ENCODE measurements at regions not wholly inside any gene's neighbourhood (a gene's known extent, or its start where the extent isn't known, plus 50 kb on each side); places are given as distances from the start of the nearest gene placed in this dataset.
"Not testable (repeated sequence)": the region's sequence is repeated elsewhere in the genome, so short reads cannot be mapped to it uniquely, and the experiment has no call there.

DNA sequence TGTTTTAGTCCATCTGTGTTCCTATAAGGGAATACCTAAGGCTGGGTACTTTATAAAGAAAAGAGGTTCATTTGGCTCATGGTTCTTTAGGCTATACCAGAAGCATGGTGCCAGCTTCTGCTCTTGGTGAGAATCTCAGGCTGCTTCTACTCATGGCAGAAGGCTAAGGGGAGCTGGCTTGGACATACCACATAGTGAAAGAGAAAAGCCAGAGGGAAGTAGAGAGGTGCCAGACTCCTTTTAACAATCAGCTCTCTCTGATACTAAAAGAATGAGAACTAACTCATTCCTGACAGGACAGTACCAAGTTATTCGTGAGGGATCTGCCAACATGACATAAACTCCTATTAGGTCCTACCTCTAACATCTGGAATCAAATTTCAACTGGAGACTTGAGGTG, 1250.2 kb upstream of the CNTN5 start:
- no peaks in the 10 kb centered on the region for H3K4me1 ChIP-seq (ENCODE audit: control insufficient read depth, insufficient read depth, low read length, poor library complexity, severe bottlenecking)
- H3K4me3 ChIP-seq (ENCODE audit: low read depth, low read length): no peak overlapping the region
- H3K36me3 Mint-ChIP-seq: no peaks in the 10 kb centered on the region
- ATAC-seq (ENCODE audit: low read depth in 2 of 2) (no peak), DNase-seq (no peak)
- H3K36me3 ChIP-seq (ENCODE audit: control insufficient read depth, insufficient read depth, low read length): no peaks in the 10 kb centered on the region
- no peaks in the 10 kb centered on the region for H3K4me1 Mint-ChIP-seq
- H3K27ac ChIP-seq (ENCODE audit: insufficient read depth, low read length, poor library complexity, severe bottlenecking): no peak overlapping the region
- H3K27me3 ChIP-seq (ENCODE audit: control insufficient read depth, insufficient read depth, low read length): no peaks in the 10 kb centered on the region
- peaks cover 0 to 15% (median 4%) of the 10 kb centered on the region in 7 donors for H3K9me3 Mint-ChIP-seq
- H3K4me3 Mint-ChIP-seq: no peak overlapping the region
- peaks cover 0 to 1% of the 10 kb centered on the region in 2 experiments for H3K9me3 ChIP-seq (ENCODE audit: control insufficient read depth in 2 of 2, low read length in 2 of 2)
- no peaks in the 10 kb centered on the region for H3K27me3 Mint-ChIP-seq
- H3K27ac Mint-ChIP-seq: no peak overlapping the region

DNA sequence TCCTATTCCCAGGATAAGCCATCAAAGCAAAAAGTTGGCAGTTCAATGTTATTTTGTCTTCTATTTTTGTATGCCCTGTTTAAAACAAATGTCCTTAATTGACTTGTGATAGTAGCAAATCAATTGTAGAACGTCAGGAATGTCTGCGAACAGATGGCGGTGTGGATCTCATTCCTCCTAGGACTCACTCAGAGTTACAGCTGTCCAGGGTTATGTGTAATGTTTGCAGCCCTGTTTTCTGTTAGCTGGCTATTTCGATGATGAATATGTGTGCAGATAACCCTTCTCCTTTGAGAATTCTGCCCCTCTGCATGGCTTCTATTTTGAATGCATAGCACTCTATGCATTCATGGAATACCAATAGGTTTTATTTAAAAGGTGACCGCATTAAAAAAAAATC, 1248.0 kb upstream of the CNTN5 start:
- Histone ChIP-seq H3K27me3 (ENCODE audit: control insufficient read depth, insufficient read depth, low read length) (no peaks in the 10 kb centered on the region), H3K27ac (ENCODE audit: insufficient read depth, low read length, poor library complexity, severe bottlenecking) (no peak overlapping the region), H3K4me1 (ENCODE audit: control insufficient read depth, insufficient read depth, low read length, poor library complexity, severe bottlenecking) (no peaks in the 10 kb centered on the region), H3K4me3 (ENCODE audit: low read depth, low read length) (no peak overlapping the region), H3K36me3 (ENCODE audit: control insufficient read depth, insufficient read depth, low read length) (no peaks in the 10 kb centered on the region), H3K9me3 (ENCODE audit: control insufficient read depth in 2 of 2, low read length in 2 of 2) (peaks cover 0 to 1% of the 10 kb centered on the region in 2 experiments)
- DNase-seq (no peak), ATAC-seq (ENCODE audit: low read depth in 2 of 2) (no peak)
- Mint-ChIP-seq H3K4me1 (no peaks in the 10 kb centered on the region), H3K27ac (no peak overlapping the region), H3K4me3 (no peak overlapping the region), H3K27me3 (no peaks in the 10 kb centered on the region), H3K9me3 (peaks cover 0 to 20% (median 4%) of the 10 kb centered on the region in 7 donors), H3K36me3 (no peaks in the 10 kb centered on the region)

DNA sequence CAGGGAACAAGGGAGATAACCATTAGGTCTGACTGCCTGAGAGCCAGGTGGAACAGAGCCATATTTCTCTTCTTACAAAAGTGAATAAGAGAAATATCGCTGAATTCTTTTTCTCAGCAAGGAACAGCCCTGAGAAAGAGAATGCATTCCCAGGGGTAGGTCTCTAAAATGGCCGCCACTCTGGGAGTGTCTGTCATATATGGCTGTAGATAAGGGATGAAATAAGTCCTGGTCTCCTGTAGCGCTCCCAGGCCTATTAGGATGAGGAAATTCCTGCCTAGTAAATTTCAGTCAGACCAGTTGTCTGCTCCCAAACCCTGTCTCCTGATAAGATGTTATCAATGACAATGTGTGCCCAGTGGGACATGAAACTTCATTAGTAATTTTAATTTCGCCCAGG, 1236.4 kb upstream of the CNTN5 start:
- peaks cover 3 to 60% (median 14%) of the 10 kb centered on the region in 7 donors for H3K9me3 Mint-ChIP-seq
- DNase-seq; H3K4me3 ChIP-seq (ENCODE audit: low read depth, low read length); H3K36me3 Mint-ChIP-seq; H3K27ac ChIP-seq (ENCODE audit: insufficient read depth, low read length, poor library complexity, severe bottlenecking); ATAC-seq (ENCODE audit: low read depth in 2 of 2); H3K36me3 ChIP-seq (ENCODE audit: control insufficient read depth, insufficient read depth, low read length); H3K4me1 Mint-ChIP-seq; H3K4me1 ChIP-seq (ENCODE audit: control insufficient read depth, insufficient read depth, low read length, poor library complexity, severe bottlenecking); H3K27ac Mint-ChIP-seq; H3K27me3 Mint-ChIP-seq; H3K4me3 Mint-ChIP-seq; H3K27me3 ChIP-seq (ENCODE audit: control insufficient read depth, insufficient read depth, low read length); H3K9me3 ChIP-seq (ENCODE audit: control insufficient read depth in 2 of 2, low read length in 2 of 2): not testable (repeated sequence)

DNA sequence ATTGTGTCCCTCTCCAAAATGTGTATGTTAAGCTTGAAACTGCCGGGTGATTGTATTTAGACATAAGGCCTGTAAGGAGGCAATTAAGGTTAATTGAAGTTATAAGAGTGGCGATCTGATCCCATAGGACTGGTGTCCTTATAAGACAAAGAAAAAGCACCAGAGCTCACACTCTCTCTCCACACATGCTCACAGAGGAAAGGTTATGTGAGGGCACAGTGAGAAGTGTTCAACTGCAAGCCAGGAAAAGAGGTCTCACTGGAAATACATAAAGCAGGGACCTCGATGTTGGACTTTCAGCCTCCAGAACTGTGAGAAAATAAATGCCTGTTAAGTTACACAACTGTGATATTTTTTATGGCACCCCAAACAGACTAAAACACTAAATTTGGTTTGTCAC, 1233.8 kb upstream of the CNTN5 start:
- H3K27ac Mint-ChIP-seq: no peak overlapping the region
- H3K9me3 ChIP-seq (ENCODE audit: control insufficient read depth in 2 of 2, low read length in 2 of 2): peaks cover 0 to 3% of the 10 kb centered on the region in 2 experiments
- H3K4me3 ChIP-seq (ENCODE audit: low read depth, low read length): no peak overlapping the region
- ATAC-seq (ENCODE audit: low read depth in 2 of 2) (no peak), DNase-seq (no peak)
- H3K27me3 Mint-ChIP-seq: no peaks in the 10 kb centered on the region
- no peaks in the 10 kb centered on the region for H3K27me3 ChIP-seq (ENCODE audit: control insufficient read depth, insufficient read depth, low read length)
- H3K36me3 ChIP-seq (ENCODE audit: control insufficient read depth, insufficient read depth, low read length): no peaks in the 10 kb centered on the region
- no peaks in the 10 kb centered on the region for H3K4me1 ChIP-seq (ENCODE audit: control insufficient read depth, insufficient read depth, low read length, poor library complexity, severe bottlenecking)
- no peaks in the 10 kb centered on the region for H3K4me1 Mint-ChIP-seq
- peaks cover 3 to 50% (median 16%) of the 10 kb centered on the region in 7 donors for H3K9me3 Mint-ChIP-seq
- H3K4me3 Mint-ChIP-seq: no peak overlapping the region
- H3K36me3 Mint-ChIP-seq: no peaks in the 10 kb centered on the region
- H3K27ac ChIP-seq (ENCODE audit: insufficient read depth, low read length, poor library complexity, severe bottlenecking): no peak overlapping the region

DNA sequence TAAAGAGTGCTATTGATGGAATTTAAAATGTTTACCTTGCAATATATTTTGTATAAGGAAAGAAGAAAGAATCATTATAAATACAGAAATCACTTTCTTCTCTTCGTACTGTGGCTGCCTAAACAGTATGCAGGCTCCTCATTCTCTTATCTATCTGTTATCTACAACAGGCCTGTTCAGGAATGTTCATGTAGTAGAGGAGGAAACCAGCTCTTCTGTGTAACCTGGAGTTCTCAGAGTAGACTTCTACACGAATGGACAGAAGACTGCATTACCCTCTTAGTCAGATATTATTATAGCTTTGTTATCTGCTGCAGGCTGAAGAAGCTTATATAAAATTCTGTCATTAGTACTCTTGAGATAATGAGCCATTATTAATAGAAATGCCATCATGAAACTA, 1225.9 kb upstream of the CNTN5 start:
- no peaks in the 10 kb centered on the region for H3K36me3 ChIP-seq (ENCODE audit: control insufficient read depth, insufficient read depth, low read length)
- peaks cover 3 to 18% (median 7%) of the 10 kb centered on the region in 7 donors for H3K9me3 Mint-ChIP-seq
- no peak for DNase-seq
- no peaks in the 10 kb centered on the region for H3K4me1 ChIP-seq (ENCODE audit: control insufficient read depth, insufficient read depth, low read length, poor library complexity, severe bottlenecking)
- H3K27me3 Mint-ChIP-seq: no peaks in the 10 kb centered on the region
- H3K27ac ChIP-seq (ENCODE audit: insufficient read depth, low read length, poor library complexity, severe bottlenecking): no peak overlapping the region
- peaks cover 0 to 7% of the 10 kb centered on the region in 2 experiments for H3K9me3 ChIP-seq (ENCODE audit: control insufficient read depth in 2 of 2, low read length in 2 of 2)
- H3K36me3 Mint-ChIP-seq: no peaks in the 10 kb centered on the region
- ATAC-seq (ENCODE audit: low read depth in 2 of 2): no peak
- H3K4me3 Mint-ChIP-seq: no peak overlapping the region
- no peak overlapping the region for H3K4me3 ChIP-seq (ENCODE audit: low read depth, low read length)
- no peaks in the 10 kb centered on the region for H3K4me1 Mint-ChIP-seq
- no peaks in the 10 kb centered on the region for H3K27me3 ChIP-seq (ENCODE audit: control insufficient read depth, insufficient read depth, low read length)
- no peak overlapping the region for H3K27ac Mint-ChIP-seq

DNA sequence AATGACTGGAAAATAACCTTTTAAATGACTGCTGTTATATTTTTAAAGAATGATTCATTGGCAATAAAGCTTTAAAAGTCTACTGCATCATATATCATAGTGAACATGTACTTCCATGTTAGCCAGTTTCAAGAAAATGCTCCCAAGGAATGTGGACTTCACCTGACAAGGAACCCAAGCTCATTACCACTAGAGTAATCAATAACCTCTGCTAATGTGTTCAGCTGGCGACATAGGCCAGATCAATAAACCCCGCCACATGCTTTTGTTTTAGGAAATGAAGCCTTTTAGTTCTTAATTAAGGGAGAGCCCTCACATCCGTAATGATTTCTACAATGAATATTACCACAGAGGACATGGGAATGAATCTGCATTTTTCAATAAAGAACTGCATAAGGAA, 1219.9 kb upstream of the CNTN5 start:
- no peaks in the 10 kb centered on the region for H3K27me3 Mint-ChIP-seq
- DNase-seq (no peak), ATAC-seq (ENCODE audit: low read depth in 2 of 2) (no peak)
- no peaks in the 10 kb centered on the region for H3K36me3 Mint-ChIP-seq
- no peaks in the 10 kb centered on the region for H3K9me3 ChIP-seq (ENCODE audit: control insufficient read depth in 2 of 2, low read length in 2 of 2)
- no peak overlapping the region for H3K4me3 Mint-ChIP-seq
- no peaks in the 10 kb centered on the region for H3K27me3 ChIP-seq (ENCODE audit: control insufficient read depth, insufficient read depth, low read length)
- H3K36me3 ChIP-seq (ENCODE audit: control insufficient read depth, insufficient read depth, low read length): no peaks in the 10 kb centered on the region
- H3K4me3 ChIP-seq (ENCODE audit: low read depth, low read length): no peak overlapping the region
- H3K4me1 ChIP-seq (ENCODE audit: control insufficient read depth, insufficient read depth, low read length, poor library complexity, severe bottlenecking): no peaks in the 10 kb centered on the region
- H3K4me1 Mint-ChIP-seq: no peaks in the 10 kb centered on the region
- H3K9me3 Mint-ChIP-seq: peaks cover 0 to 10% (median 5%) of the 10 kb centered on the region in 7 donors
- H3K27ac Mint-ChIP-seq: no peak overlapping the region
- H3K27ac ChIP-seq (ENCODE audit: insufficient read depth, low read length, poor library complexity, severe bottlenecking): no peak overlapping the region

DNA sequence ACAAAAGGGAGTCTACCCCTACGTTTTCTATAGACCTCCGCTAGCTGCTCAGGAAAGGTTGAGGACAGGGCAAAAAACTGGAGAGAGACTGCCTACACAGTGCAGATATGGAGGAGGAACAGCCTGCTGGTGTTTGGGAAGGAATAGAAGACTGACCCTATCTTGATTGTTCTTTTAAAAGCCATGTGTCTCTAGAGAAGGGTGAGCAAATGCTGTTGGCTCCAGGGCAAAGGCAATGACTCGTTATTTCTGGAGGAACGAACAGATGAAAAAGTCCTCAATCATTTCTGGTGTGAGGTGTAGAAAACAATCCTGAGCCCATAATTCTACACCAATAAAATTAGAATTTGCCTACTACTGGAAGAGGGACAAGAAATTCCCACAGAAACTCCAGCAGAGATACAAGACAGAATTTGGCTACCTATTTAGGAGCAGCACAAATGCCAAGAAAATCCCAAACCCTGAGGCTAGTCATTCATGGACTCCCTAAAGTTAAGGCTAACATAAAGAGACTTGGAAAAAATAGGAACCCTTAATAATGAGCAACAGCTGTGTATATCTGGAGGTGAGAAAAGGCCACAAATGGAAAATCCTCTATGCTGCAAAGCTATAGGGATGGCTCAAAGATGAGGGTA, 1206.3 kb upstream of the CNTN5 start:
- ATAC-seq (ENCODE audit: low read depth in 2 of 2): no peak
- Mint-ChIP-seq H3K4me3 (no peak overlapping the region), H3K27me3 (no peaks in the 10 kb centered on the region)

DNA sequence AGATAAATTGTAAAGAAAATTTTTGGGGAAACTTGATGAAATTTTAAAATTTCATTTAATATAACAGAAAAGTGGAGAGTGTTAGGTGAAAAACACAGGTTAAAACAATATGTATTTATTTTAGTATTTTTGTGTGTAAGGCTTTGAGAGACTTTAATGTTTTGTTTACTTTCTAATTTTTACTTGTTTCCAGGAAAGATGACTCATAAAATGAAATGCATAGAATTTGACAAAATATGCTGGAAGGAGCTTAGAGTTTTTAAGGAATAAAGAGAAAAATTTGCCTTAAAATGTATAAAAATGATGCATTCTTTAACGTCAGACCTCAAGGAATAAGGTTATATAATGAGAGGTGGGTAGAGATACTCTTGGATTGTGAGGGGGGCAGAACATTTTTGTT, 1205.1 kb upstream of the CNTN5 start:
- Mint-ChIP-seq H3K4me1 (no peaks in the 10 kb centered on the region), H3K9me3 (peaks cover 2 to 22% (median 10%) of the 10 kb centered on the region in 7 donors), H3K27me3 (no peaks in the 10 kb centered on the region), H3K27ac (no peak overlapping the region), H3K4me3 (no peak overlapping the region), H3K36me3 (no peaks in the 10 kb centered on the region)
- DNase-seq: no peak
- H3K27ac ChIP-seq (ENCODE audit: insufficient read depth, low read length, poor library complexity, severe bottlenecking): no peak overlapping the region
- H3K4me3 ChIP-seq (ENCODE audit: low read depth, low read length): no peak overlapping the region
- H3K4me1 ChIP-seq (ENCODE audit: control insufficient read depth, insufficient read depth, low read length, poor library complexity, severe bottlenecking): no peaks in the 10 kb centered on the region
- no peaks in the 10 kb centered on the region for H3K36me3 ChIP-seq (ENCODE audit: control insufficient read depth, insufficient read depth, low read length)
- no peaks in the 10 kb centered on the region for H3K27me3 ChIP-seq (ENCODE audit: control insufficient read depth, insufficient read depth, low read length)
- ATAC-seq (ENCODE audit: low read depth in 2 of 2): no peak
- peaks cover 0 to 6% of the 10 kb centered on the region in 2 experiments for H3K9me3 ChIP-seq (ENCODE audit: control insufficient read depth in 2 of 2, low read length in 2 of 2)

More for the DNA sequence above, 1206.3 kb upstream of the CNTN5 start:
- Mint-ChIP-seq H3K36me3 (no peaks in the 10 kb centered on the region), H3K9me3 (peaks cover 2 to 27% (median 12%) of the 10 kb centered on the region in 7 donors), H3K27ac (no peak overlapping the region), H3K4me1 (no peaks in the 10 kb centered on the region)
- Histone ChIP-seq H3K27ac (ENCODE audit: insufficient read depth, low read length, poor library complexity, severe bottlenecking) (no peak overlapping the region), H3K4me1 (ENCODE audit: control insufficient read depth, insufficient read depth, low read length, poor library complexity, severe bottlenecking) (no peaks in the 10 kb centered on the region), H3K36me3 (ENCODE audit: control insufficient read depth, insufficient read depth, low read length) (no peaks in the 10 kb centered on the region), H3K9me3 (ENCODE audit: control insufficient read depth in 2 of 2, low read length in 2 of 2) (peaks cover 0 to 8% of the 10 kb centered on the region in 2 experiments), H3K4me3 (ENCODE audit: low read depth, low read length) (no peak overlapping the region), H3K27me3 (ENCODE audit: control insufficient read depth, insufficient read depth, low read length) (no peaks in the 10 kb centered on the region)
- no peak for DNase-seq
